ENCODE measurements at regions not wholly inside any gene's neighbourhood (a gene's known extent, or its start where the extent isn't known, plus 50 kb on each side); places are given as distances from the start of the nearest gene placed in this dataset.

DNA sequence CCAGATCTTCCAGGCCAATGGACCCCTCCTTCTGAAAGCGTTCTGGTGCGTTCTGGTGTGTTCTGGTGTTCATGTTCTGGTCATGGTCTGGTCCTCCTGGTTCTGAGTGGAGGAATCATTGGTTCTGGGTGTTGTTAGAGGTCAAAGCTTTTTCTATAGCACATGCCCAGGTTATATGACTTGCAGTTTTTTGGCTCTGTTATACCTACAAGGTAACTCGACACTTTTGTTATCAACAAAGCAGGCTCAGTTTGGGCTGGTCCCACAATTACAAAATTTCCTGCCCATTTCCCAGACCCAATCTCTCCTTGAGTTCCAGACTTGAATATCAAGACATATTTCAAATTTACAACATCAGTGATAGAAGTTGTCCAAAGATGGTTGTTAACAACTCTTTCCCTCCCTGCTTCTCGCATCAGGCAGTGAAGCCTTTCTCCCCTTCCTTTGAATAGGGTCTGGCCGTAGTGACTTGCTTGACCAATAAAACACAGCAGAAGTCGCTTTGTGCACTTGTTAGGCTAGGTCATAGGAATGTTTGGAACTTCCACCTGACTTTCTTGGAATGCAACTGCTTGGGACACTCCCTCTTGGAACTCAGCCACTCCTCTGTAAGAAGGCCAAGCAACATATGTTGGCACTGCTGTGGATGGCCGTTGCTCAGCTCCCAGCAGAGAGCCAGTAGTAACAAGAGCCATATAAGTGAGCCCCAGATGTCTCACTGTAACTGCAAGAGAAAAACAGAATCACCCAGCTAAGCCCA is 83.1 kb upstream of the STEAP1B start:
- TF ChIP-seq CTCF (IDR thresholded peaks at IDR 0.05) (no peak), SIN3A (IDR thresholded peaks at IDR 0.05; ENCODE audit: borderline replicate concordance, insufficient read depth, low read depth, low read length) (no peak), POLR2AphosphoS5 (IDR thresholded peaks at IDR 0.05; ENCODE audit: low read depth, low read length) (no peak)
- TF ChIP-seq, protein P1, sequence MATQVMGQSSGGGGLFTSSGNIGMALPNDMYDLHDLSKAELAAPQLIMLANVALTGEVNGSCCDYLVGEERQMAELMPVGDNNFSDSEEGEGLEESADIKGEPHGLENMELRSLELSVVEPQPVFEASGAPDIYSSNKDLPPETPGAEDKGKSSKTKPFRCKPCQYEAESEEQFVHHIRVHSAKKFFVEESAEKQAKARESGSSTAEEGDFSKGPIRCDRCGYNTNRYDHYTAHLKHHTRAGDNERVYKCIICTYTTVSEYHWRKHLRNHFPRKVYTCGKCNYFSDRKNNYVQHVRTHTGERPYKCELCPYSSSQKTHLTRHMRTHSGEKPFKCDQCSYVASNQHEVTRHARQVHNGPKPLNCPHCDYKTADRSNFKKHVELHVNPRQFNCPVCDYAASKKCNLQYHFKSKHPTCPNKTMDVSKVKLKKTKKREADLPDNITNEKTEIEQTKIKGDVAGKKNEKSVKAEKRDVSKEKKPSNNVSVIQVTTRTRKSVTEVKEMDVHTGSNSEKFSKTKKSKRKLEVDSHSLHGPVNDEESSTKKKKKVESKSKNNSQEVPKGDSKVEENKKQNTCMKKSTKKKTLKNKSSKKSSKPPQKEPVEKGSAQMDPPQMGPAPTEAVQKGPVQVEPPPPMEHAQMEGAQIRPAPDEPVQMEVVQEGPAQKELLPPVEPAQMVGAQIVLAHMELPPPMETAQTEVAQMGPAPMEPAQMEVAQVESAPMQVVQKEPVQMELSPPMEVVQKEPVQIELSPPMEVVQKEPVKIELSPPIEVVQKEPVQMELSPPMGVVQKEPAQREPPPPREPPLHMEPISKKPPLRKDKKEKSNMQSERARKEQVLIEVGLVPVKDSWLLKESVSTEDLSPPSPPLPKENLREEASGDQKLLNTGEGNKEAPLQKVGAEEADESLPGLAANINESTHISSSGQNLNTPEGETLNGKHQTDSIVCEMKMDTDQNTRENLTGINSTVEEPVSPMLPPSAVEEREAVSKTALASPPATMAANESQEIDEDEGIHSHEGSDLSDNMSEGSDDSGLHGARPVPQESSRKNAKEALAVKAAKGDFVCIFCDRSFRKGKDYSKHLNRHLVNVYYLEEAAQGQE (IDR thresholded peaks at IDR 0.05; ENCODE audit: insufficient read depth in 1 of 2, low read depth in 2 of 2, low read length in 1 of 2), result no peak
